Left cardiac atrium (tissue), 4 donors: ENCODE measurements at regions not wholly inside any gene's neighbourhood (a gene's known extent, or its start where the extent isn't known, plus 50 kb on each side); places are given as distances from the start of the nearest gene placed in this dataset.
"Not testable (repeated sequence)": the region's sequence is repeated elsewhere in the genome, so short reads cannot be mapped to it uniquely, and the experiment has no call there.

Experiments used
- ATAC-seq, 2 donors: fragments of 200-7000 bp; cut with Tn5 transposase; one replicate each; pipeline ENCODE4 v1.9.1; 2020; ENCODE audit warnings: mild to moderate bottlenecking in 2 of 2, moderate library complexity in 2 of 2
- DNase-seq: peaks from one replicate; pipeline ENCODE4 v3.0.0-alpha.2; 2020
- intact Hi-C, 2 donors: fragments of 100-400 bp; cut with DNase I; formaldehyde crosslinking; loops; one replicate each; pipeline versions ENCODE4 v1.14.1 to v1.15.1; 2022 to 2023
- donor health status: DM: no; HTN: yes; CAD: no.
- donor health status: DM: no; HTN: yes; CAD: no; lungs with severe emphysema.
- donor health status: DM: yes; HTN: yes; CAD: no.
- donor health status: Dilated cardiomyopathy.

- intact Hi-C loops, result not testable (repeated sequence)
Measured at GRCh38 chr17:27089079-27089928, 204.6 kb upstream of the WSB1 start.

GRCh38 chr17:27089929-27090247, 204.0 kb upstream of the WSB1 start:
- DNase-seq (no peak), ATAC-seq (no peak)
- intact Hi-C loops, result no loop called here

More at GRCh38 chr17:27089079-27089928, 204.6 kb upstream of the WSB1 start:
- DNase-seq, ATAC-seq: not testable (repeated sequence)

- ATAC-seq, intact Hi-C loops, DNase-seq: not testable (repeated sequence)
Measured at GRCh38 chr17:27090450-27091042, 203.4 kb upstream of the WSB1 start.

- DNase-seq (no peak), ATAC-seq (no peak)
- intact Hi-C loops, result no loop called here
Measured at GRCh38 chr17:27091043-27091497, 202.8 kb upstream of the WSB1 start.

- intact Hi-C loops, ATAC-seq: not testable (repeated sequence)
Measured at GRCh38 chr17:27094179-27094578, 199.7 kb upstream of the WSB1 start.

GRCh38 chr17:27095821-27096220, 198.1 kb upstream of the WSB1 start:
- ATAC-seq, DNase-seq, intact Hi-C loops: not testable (repeated sequence)

More at GRCh38 chr17:27094179-27094578, 199.7 kb upstream of the WSB1 start:
- not testable (repeated sequence) for DNase-seq

- DNase-seq, intact Hi-C loops, ATAC-seq: not testable (repeated sequence)
Measured at GRCh38 chr17:27099266-27099665, 194.6 kb upstream of the WSB1 start.

- ATAC-seq, DNase-seq, intact Hi-C loops: not testable (repeated sequence)
Measured at GRCh38 chr17:27104605-27105221, 189.2 kb upstream of the WSB1 start.

GRCh38 chr17:27105636-27106035, 188.3 kb upstream of the WSB1 start:
- intact Hi-C loops, result no loop called here
- DNase-seq, result no peak
- ATAC-seq, result no peak

- DNase-seq, result no peak
- intact Hi-C loops, result no loop called here
- ATAC-seq, result no peak
Measured at GRCh38 chr17:27106347-27106981, 187.4 kb upstream of the WSB1 start.

GRCh38 chr17:27106982-27107360, 186.9 kb upstream of the WSB1 start:
- intact Hi-C loops, result no loop called here
- no peak for ATAC-seq
- DNase-seq, result no peak

GRCh38 chr17:27107386-27108328, 186.3 kb upstream of the WSB1 start:
- DNase-seq, ATAC-seq, intact Hi-C loops: not testable (repeated sequence)

- DNase-seq (no peak), ATAC-seq (no peak)
- intact Hi-C loops, result no loop called here
Measured at GRCh38 chr17:27109346-27109745, 184.6 kb upstream of the WSB1 start.

GRCh38 chr17:27153005-27153404, 140.9 kb upstream of the WSB1 start:
- ATAC-seq (no peak), DNase-seq (no peak)
- intact Hi-C loops, result no loop called here

- intact Hi-C loops, result no loop called here
- ATAC-seq (no peak), DNase-seq (no peak)
Measured at GRCh38 chr17:27155866-27156265, 138.0 kb upstream of the WSB1 start.

GRCh38 chr17:27157297-27157696, 136.6 kb upstream of the WSB1 start:
- ATAC-seq (no peak), DNase-seq (no peak)
- intact Hi-C loops, result no loop called here

GRCh38 chr17:27157898-27158297, 136.0 kb upstream of the WSB1 start:
- ATAC-seq (no peak), DNase-seq (no peak)
- intact Hi-C loops, result no loop called here

GRCh38 chr17:27158382-27158781, 135.5 kb upstream of the WSB1 start:
- intact Hi-C loops, result no loop called here
- ATAC-seq (no peak), DNase-seq (no peak)

GRCh38 chr17:27180322-27180721, 113.6 kb upstream of the WSB1 start:
- DNase-seq, result no peak
- intact Hi-C loops, result no loop called here
- no peak for ATAC-seq
